K562 (cell line): ENCODE measurements at regions not wholly inside any gene's neighbourhood (a gene's known extent, or its start where the extent isn't known, plus 50 kb on each side); places are given as distances from the start of the nearest gene placed in this dataset.

ENCODE experiments used
- ARID2 ChIP-seq: fragments of 450-650 bp; IDR thresholded peaks from 2 replicates; pipeline ENCODE4 v1.6.1; 2017; ENCODE audit warnings: antibody characterized with exemption, mild to moderate bottlenecking
- CBX1 ChIP-seq: sonication (generic); IDR thresholded peaks from 2 replicates; pipeline ENCODE4 v1.6.1; 2016; ENCODE audit warnings: antibody characterized with exemption, low read depth, mild to moderate bottlenecking
- FOS ChIP-seq: IDR thresholded peaks from 3 replicates; pipeline ENCODE4 v1.6.1; 2011; ENCODE audit not compliant: insufficient read length; ENCODE audit errors: extremely low read depth
- GABPB1 ChIP-seq: sonication (generic); formaldehyde crosslinking; IDR thresholded peaks from 2 replicates; pipeline ENCODE4 v1.8.0; 2022; ENCODE audit warnings: mild to moderate bottlenecking, missing genetic modification reagents
- IFI16 ChIP-seq: fragments of 250-450 bp; sonication (Bioruptor Pico); IDR thresholded peaks from 2 replicates; pipeline ENCODE4 v2.1.2; 2022; ENCODE audit warnings: mild to moderate bottlenecking, inconsistent platforms
- MTA2 ChIP-seq: fragments of 450-650 bp; IDR thresholded peaks from 2 replicates; pipeline ENCODE4 v1.6.1; 2016; ENCODE audit warnings: low read depth
- NCOA1 ChIP-seq: fragments of 450-650 bp; IDR thresholded peaks from 2 replicates; pipeline ENCODE4 v1.6.1; 2016; ENCODE audit warnings: low read depth
- NR2C1 ChIP-seq, 2 experiments: fragments of 450-650 bp; IDR thresholded peaks; 2 replicates each; pipeline ENCODE4 v1.6.1; 2017; ENCODE audit warnings: mild to moderate bottlenecking in 2 of 2, antibody characterized with exemption in 1 of 2, inconsistent platforms in 1 of 2, missing compliant biosample characterization in 1 of 2, missing genetic modification characterization in 1 of 2
- POLR2H ChIP-seq: IDR thresholded peaks from 2 replicates; pipeline ENCODE4 v1.6.1; 2016; ENCODE audit warnings: missing genetic modification characterization, low read depth, mild to moderate bottlenecking, control low read depth, missing compliant biosample characterization, moderate library complexity
- RAD51 ChIP-seq: fragments of 450-650 bp; IDR thresholded peaks from 2 replicates; pipeline ENCODE4 v1.7.1; 2016; ENCODE audit warnings: low read depth, mild to moderate bottlenecking, borderline replicate concordance
- THAP7 ChIP-seq: fragments of 250-450 bp; sonication (Bioruptor Pico); IDR thresholded peaks from 2 replicates; pipeline ENCODE4 v1.5.0; 2021
- TRIM28 ChIP-seq: fragments of 450-650 bp; IDR thresholded peaks from 2 replicates; pipeline ENCODE4 v1.6.1; 2017
- ZFPM2 ChIP-seq: fragments of 250-450 bp; sonication (Bioruptor Pico); IDR thresholded peaks from 2 replicates; pipeline ENCODE4 v1.5.1; 2022; ENCODE audit warnings: mild to moderate bottlenecking
- ZFX ChIP-seq: sonication (generic); formaldehyde crosslinking; IDR thresholded peaks from 2 replicates; pipeline ENCODE4 v1.8.0; 2022; ENCODE audit warnings: mild to moderate bottlenecking, missing genetic modification reagents, moderate library complexity
- ZNF133 ChIP-seq: fragments of 250-450 bp; sonication (Bioruptor Pico); IDR thresholded peaks from 2 replicates; pipeline ENCODE4 v1.4.0; 2020; ENCODE audit warnings: mild to moderate bottlenecking
- ZNF146 ChIP-seq: IDR thresholded peaks from one replicate; pipeline ENCODE4 v1.6.1; 2018; ENCODE audit warnings: missing compliant biosample characterization; ENCODE audit not compliant: unreplicated experiment
- ZNF398 ChIP-seq: fragments of 250-450 bp; sonication (Bioruptor Pico); IDR thresholded peaks from 2 replicates; pipeline ENCODE4 v1.8.0; 2021; ENCODE audit warnings: moderate library complexity, mild to moderate bottlenecking, inconsistent platforms
- TF ChIP-seq, protein P1 (sequence below): fragments of 250-450 bp; sonication (Bioruptor Pico); IDR thresholded peaks from 2 replicates; pipeline ENCODE4 v1.8.0; 2021; ENCODE audit warnings: borderline replicate concordance, mild to moderate bottlenecking, moderate library complexity; ENCODE audit not compliant: poor library complexity, severe bottlenecking
- TF ChIP-seq, protein P2 (sequence below): fragments of 450-650 bp; IDR thresholded peaks from 2 replicates; pipeline ENCODE4 v1.6.1; 2016; ENCODE audit warnings: low read depth

DNA sequence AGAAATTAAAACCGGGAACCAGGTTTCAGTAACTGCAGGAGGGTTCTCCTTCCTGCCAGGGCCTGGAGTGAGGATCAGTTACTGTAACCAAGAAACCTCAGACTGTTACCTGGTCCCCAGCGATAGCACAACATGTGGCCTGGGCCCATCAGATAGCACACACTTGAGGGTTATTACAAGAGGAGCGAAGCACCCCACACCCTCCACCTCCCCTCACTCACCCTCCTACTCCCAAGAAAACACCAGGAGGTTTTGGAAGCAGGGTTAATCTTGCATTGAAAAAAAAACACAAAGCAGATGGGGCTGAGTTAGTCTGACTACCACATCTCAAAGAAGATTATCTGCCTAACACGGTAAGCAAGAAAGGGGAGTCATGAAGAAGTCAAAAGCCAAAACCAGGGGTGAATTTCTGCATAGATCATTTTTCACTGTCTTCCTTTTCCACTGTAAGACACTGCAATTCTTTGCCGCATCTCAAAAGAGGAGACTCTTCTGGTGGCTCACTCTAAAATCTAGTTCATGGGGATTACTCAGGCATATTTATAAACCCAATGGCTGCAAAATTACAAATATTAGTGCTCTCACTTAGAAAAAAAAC, 75.9 kb upstream of the DOCK9 start (continued):
- TF ChIP-seq, protein P1, sequence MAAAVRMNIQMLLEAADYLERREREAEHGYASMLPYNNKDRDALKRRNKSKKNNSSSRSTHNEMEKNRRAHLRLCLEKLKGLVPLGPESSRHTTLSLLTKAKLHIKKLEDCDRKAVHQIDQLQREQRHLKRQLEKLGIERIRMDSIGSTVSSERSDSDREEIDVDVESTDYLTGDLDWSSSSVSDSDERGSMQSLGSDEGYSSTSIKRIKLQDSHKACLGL (CRISPR knock-in tag) = no peak
- TF ChIP-seq NR2C1 (IDR thresholded peaks at IDR 0.05) = no peak
- TF ChIP-seq NR2C1 (tag; IDR thresholded peaks at IDR 0.05) = 0 out of 2 replicates have a peak, but pooled peaks have one; percentile 22
- TF ChIP-seq ZNF398 (CRISPR knock-in tag) = no peak
- TF ChIP-seq, protein P2, sequence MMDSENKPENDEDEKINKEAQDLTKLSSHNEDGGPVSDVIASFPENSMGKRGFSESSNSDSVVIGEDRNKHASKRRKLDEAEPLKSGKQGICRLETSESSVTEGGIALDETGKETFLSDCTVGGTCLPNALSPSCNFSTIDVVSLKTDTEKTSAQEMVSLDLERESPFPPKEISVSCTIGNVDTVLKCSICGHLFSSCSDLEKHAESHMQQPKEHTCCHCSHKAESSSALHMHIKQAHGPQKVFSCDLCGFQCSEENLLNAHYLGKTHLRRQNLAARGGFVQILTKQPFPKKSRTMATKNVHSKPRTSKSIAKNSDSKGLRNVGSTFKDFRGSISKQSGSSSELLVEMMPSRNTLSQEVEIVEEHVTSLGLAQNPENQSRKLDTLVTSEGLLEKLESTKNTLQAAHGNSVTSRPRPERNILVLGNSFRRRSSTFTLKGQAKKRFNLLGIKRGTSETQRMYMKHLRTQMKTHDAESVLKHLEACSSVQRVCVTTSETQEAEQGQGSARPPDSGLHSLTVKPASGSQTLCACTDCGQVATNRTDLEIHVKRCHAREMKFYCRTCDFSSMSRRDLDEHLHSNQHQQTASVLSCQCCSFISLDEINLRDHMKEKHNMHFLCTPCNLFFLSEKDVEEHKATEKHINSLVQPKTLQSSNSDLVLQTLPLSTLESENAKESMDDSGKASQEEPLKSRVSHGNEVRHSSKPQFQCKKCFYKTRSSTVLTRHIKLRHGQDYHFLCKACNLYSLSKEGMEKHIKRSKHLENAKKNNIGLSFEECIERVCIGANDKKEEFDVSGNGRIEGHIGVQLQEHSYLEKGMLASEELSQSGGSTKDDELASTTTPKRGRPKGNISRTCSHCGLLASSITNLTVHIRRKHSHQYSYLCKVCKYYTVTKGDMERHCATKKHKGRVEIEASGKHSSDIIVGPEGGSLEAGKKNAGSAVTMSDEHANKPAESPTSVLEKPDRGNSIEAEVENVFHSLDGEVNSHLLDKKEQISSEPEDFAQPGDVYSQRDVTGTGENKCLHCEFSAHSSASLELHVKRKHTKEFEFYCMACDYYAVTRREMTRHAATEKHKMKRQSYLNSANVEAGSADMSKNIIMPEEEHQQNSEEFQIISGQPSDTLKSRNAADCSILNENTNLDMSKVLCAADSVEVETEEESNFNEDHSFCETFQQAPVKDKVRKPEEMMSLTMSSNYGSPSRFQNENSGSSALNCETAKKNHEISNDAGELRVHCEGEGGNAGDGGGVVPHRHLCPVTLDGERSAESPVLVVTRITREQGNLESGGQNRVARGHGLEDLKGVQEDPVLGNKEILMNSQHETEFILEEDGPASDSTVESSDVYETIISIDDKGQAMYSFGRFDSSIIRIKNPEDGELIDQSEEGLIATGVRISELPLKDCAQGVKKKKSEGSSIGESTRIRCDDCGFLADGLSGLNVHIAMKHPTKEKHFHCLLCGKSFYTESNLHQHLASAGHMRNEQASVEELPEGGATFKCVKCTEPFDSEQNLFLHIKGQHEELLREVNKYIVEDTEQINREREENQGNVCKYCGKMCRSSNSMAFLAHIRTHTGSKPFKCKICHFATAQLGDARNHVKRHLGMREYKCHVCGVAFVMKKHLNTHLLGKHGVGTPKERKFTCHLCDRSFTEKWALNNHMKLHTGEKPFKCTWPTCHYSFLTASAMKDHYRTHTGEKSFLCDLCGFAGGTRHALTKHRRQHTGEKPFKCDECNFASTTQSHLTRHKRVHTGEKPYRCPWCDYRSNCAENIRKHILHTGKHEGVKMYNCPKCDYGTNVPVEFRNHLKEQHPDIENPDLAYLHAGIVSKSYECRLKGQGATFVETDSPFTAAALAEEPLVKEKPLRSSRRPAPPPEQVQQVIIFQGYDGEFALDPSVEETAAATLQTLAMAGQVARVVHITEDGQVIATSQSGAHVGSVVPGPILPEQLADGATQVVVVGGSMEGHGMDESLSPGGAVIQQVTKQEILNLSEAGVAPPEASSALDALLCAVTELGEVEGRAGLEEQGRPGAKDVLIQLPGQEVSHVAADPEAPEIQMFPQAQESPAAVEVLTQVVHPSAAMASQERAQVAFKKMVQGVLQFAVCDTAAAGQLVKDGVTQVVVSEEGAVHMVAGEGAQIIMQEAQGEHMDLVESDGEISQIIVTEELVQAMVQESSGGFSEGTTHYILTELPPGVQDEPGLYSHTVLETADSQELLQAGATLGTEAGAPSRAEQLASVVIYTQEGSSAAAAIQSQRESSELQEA = no peak
- TF ChIP-seq POLR2H (tag) = no peak
- no peak for TF ChIP-seq GABPB1 (CRISPR knock-in tag)
- TF ChIP-seq FOS = no peak
- no peak for TF ChIP-seq ZNF133 (CRISPR knock-in tag)
- no peak for TF ChIP-seq CBX1
- TF ChIP-seq NCOA1 = peak; percentile 85
- no peak for TF ChIP-seq RAD51
- TF ChIP-seq IFI16 (CRISPR knock-in tag) = no peak
- no peak; the same call in 1 of the 2 replicates for TF ChIP-seq ZFX (CRISPR knock-in tag)
- no peak for TF ChIP-seq ZFPM2 (CRISPR knock-in tag)
- TF ChIP-seq TRIM28 = 0 out of 2 replicates have a peak, but pooled peaks have one; percentile 23
- no peak for TF ChIP-seq ARID2
- no peak for TF ChIP-seq ZNF146 (CRISPR knock-in tag)
- peak; percentile 94 for TF ChIP-seq MTA2
- TF ChIP-seq THAP7 = no peak
